ENCODE measurements at regions not wholly inside any gene's neighbourhood (a gene's known extent, or its start where the extent isn't known, plus 50 kb on each side); places are given as distances from the start of the nearest gene placed in this dataset.

GRCh38 chr4:120447774-120448173 is 381.1 kb upstream of the MAD2L1 start:
- TF ChIP-seq TEAD4 (IDR thresholded peaks at IDR 0.05): no peak
- no peak for TF ChIP-seq FOXM1 (IDR thresholded peaks at IDR 0.05; ENCODE audit: borderline replicate concordance, low read depth)
- no peak for TF ChIP-seq NFIC (IDR thresholded peaks at IDR 0.05)
- no peak for TF ChIP-seq RAD21 (IDR thresholded peaks at IDR 0.05; ENCODE audit: low read depth)
- TF ChIP-seq CEBPB (IDR thresholded peaks at IDR 0.05): no peak
- TF ChIP-seq EGR1 (IDR thresholded peaks at IDR 0.05): no peak
- no peak for TF ChIP-seq TCF12 (IDR thresholded peaks at IDR 0.05; ENCODE audit: low read depth)
- TF ChIP-seq MAX (IDR thresholded peaks at IDR 0.05): no peak
- TF ChIP-seq EP300 (IDR thresholded peaks at IDR 0.05; ENCODE audit: borderline replicate concordance): no peak
- TF ChIP-seq ZBTB7A (IDR thresholded peaks at IDR 0.05; ENCODE audit: low read depth): no peak

DNA sequence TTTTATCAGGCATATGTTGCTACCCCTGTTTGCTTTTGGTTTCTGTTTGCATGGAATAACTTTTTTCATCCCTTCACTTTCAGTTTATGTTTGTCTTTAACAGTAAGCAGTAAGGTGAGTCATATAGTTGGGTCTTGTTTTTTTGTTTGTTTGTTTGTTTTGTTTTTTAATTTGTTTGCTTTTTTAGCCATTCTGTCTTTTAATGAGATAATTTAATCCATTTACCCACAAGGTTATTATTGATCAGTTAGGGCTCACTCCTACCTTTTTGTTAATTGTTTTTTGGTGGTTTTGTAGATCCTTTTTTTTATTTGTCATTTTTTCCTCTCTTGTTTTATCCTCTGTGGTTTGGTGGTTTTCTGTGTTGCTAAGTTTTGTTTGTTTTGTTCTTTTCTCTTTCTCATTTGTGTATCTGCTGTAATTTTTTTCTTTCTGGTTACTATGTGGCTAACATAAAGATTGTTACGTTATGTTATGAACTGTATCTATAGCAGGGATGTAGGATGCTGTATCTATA is 379.5 kb upstream of the MAD2L1 start:
- TF ChIP-seq CREB1 (IDR thresholded peaks at IDR 0.05; ENCODE audit: low read depth) (no peak), EGR1 (IDR thresholded peaks at IDR 0.05) (no peak), YY1 (IDR thresholded peaks at IDR 0.05; ENCODE audit: low read depth) (no peak), TCF12 (IDR thresholded peaks at IDR 0.05; ENCODE audit: low read depth) (no peak), TAF1 (IDR thresholded peaks at IDR 0.05; ENCODE audit: low read depth) (no peak), MAX (IDR thresholded peaks at IDR 0.05) (no peak), FOXM1 (IDR thresholded peaks at IDR 0.05; ENCODE audit: borderline replicate concordance, low read depth) (no peak), REST (IDR thresholded peaks at IDR 0.05; ENCODE audit: low read depth) (no peak), ZBTB7A (IDR thresholded peaks at IDR 0.05; ENCODE audit: low read depth) (no peak), EP300 (IDR thresholded peaks at IDR 0.05; ENCODE audit: borderline replicate concordance) (no peak), CEBPB (IDR thresholded peaks at IDR 0.05) (no peak), TEAD4 (IDR thresholded peaks at IDR 0.05) (no peak), RAD21 (IDR thresholded peaks at IDR 0.05; ENCODE audit: low read depth) (no peak), NFIC (IDR thresholded peaks at IDR 0.05) (no peak)
- TF ChIP-seq, protein P1, sequence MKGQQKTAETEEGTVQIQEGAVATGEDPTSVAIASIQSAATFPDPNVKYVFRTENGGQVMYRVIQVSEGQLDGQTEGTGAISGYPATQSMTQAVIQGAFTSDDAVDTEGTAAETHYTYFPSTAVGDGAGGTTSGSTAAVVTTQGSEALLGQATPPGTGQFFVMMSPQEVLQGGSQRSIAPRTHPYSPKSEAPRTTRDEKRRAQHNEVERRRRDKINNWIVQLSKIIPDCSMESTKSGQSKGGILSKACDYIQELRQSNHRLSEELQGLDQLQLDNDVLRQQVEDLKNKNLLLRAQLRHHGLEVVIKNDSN (IDR thresholded peaks at IDR 0.05): no peak

- TF ChIP-seq EGR1 (IDR thresholded peaks at IDR 0.05) (no peak), RAD21 (IDR thresholded peaks at IDR 0.05; ENCODE audit: low read depth) (no peak), TAF1 (IDR thresholded peaks at IDR 0.05; ENCODE audit: low read depth) (no peak), MAX (IDR thresholded peaks at IDR 0.05) (no peak), FOXM1 (IDR thresholded peaks at IDR 0.05; ENCODE audit: borderline replicate concordance, low read depth) (no peak), TCF12 (IDR thresholded peaks at IDR 0.05; ENCODE audit: low read depth) (no peak), REST (IDR thresholded peaks at IDR 0.05; ENCODE audit: low read depth) (no peak), ZBTB7A (IDR thresholded peaks at IDR 0.05; ENCODE audit: low read depth) (no peak), YY1 (IDR thresholded peaks at IDR 0.05; ENCODE audit: low read depth) (no peak), CREB1 (IDR thresholded peaks at IDR 0.05; ENCODE audit: low read depth) (no peak), NFIC (IDR thresholded peaks at IDR 0.05) (no peak), TEAD4 (IDR thresholded peaks at IDR 0.05) (no peak)
- TF ChIP-seq, protein P1 (IDR thresholded peaks at IDR 0.05): no peak
These were observed 378.5 kb upstream of the MAD2L1 start for GRCh38 chr4:120445186-120445585.

- no peak for TF ChIP-seq FOXM1 (IDR thresholded peaks at IDR 0.05; ENCODE audit: borderline replicate concordance, low read depth)
- no peak for TF ChIP-seq TEAD4 (IDR thresholded peaks at IDR 0.05)
- no peak for TF ChIP-seq NFIC (IDR thresholded peaks at IDR 0.05)
- TF ChIP-seq, protein P1 (IDR thresholded peaks at IDR 0.05): no peak
- TF ChIP-seq TAF1 (IDR thresholded peaks at IDR 0.05; ENCODE audit: low read depth): no peak
- no peak for TF ChIP-seq YY1 (IDR thresholded peaks at IDR 0.05; ENCODE audit: low read depth)
- no peak for TF ChIP-seq MAX (IDR thresholded peaks at IDR 0.05)
- TF ChIP-seq REST (IDR thresholded peaks at IDR 0.05; ENCODE audit: low read depth): no peak
- TF ChIP-seq ZBTB7A (IDR thresholded peaks at IDR 0.05; ENCODE audit: low read depth): no peak
- no peak for TF ChIP-seq CREB1 (IDR thresholded peaks at IDR 0.05; ENCODE audit: low read depth)
- TF ChIP-seq CEBPB (IDR thresholded peaks at IDR 0.05): no peak
- TF ChIP-seq EGR1 (IDR thresholded peaks at IDR 0.05): no peak
- TF ChIP-seq RAD21 (IDR thresholded peaks at IDR 0.05; ENCODE audit: low read depth): no peak
- no peak for TF ChIP-seq EP300 (IDR thresholded peaks at IDR 0.05; ENCODE audit: borderline replicate concordance)
- TF ChIP-seq TCF12 (IDR thresholded peaks at IDR 0.05; ENCODE audit: low read depth): no peak
These were observed 376.5 kb upstream of the MAD2L1 start for GRCh38 chr4:120443116-120443515.

All from Ishikawa (cell line).